HTR-8/SVneo (cell line): ENCODE measurements at regions not wholly inside any gene's neighbourhood (a gene's known extent, or its start where the extent isn't known, plus 50 kb on each side); places are given as distances from the start of the nearest gene placed in this dataset.
"Not testable (repeated sequence)": the region's sequence is repeated elsewhere in the genome, so short reads cannot be mapped to it uniquely, and the experiment has no call there.

Experiments used
- DNase-seq: peaks from one replicate; pipeline ENCODE4 v3.0.0; 2011; ENCODE audit warnings: low spot score, mixed read lengths; ENCODE audit not compliant: insufficient read length
- FAIRE-seq: peaks from 2 replicates; lab custom pipeline; 2011; peaks lifted over from hg19 to GRCh38; lab: Jason Lieb, UNC

GRCh38 chr22:15583007-15583406, 55.0 kb downstream of the OR11H1 start:
- DNase-seq, result not testable (repeated sequence)
- peak; percentile 28 for FAIRE-seq

- DNase-seq, FAIRE-seq: not testable (repeated sequence)
These were observed 74.2 kb downstream of the OR11H1 start for GRCh38 chr22:15602199-15602598.

GRCh38 chr22:15603111-15603510, 75.1 kb downstream of the OR11H1 start:
- not testable (repeated sequence) for FAIRE-seq, DNase-seq

GRCh38 chr22:15604176-15604575, 76.2 kb downstream of the OR11H1 start:
- DNase-seq, FAIRE-seq: not testable (repeated sequence)

GRCh38 chr22:15604679-15605078, 76.7 kb downstream of the OR11H1 start:
- not testable (repeated sequence) for FAIRE-seq, DNase-seq

- not testable (repeated sequence) for FAIRE-seq, DNase-seq
These were observed 76.9 kb upstream of the POTEH start for GRCh38 chr22:15612906-15613305.

- FAIRE-seq, DNase-seq: not testable (repeated sequence)
These were observed 74.7 kb upstream of the POTEH start for GRCh38 chr22:15615136-15615535.

GRCh38 chr22:15628224-15628623, 61.6 kb upstream of the POTEH start:
- DNase-seq, FAIRE-seq: not testable (repeated sequence)

- FAIRE-seq, DNase-seq: not testable (repeated sequence)
These were observed 53.1 kb upstream of the POTEH start for GRCh38 chr22:15636765-15637164.

GRCh38 chr22:15637471-15637870, 52.4 kb upstream of the POTEH start:
- not testable (repeated sequence) for FAIRE-seq, DNase-seq

- DNase-seq, FAIRE-seq: not testable (repeated sequence)
These were observed 51.9 kb upstream of the POTEH start for GRCh38 chr22:15637886-15638285.
